HepG2 (cell line): ENCODE measurements at regions not wholly inside any gene's neighbourhood (a gene's known extent, or its start where the extent isn't known, plus 50 kb on each side); places are given as distances from the start of the nearest gene placed in this dataset.
"Not testable (repeated sequence)": the region's sequence is repeated elsewhere in the genome, so short reads cannot be mapped to it uniquely, and the experiment has no call there.

Source experiments
- CREB1 ChIP-seq, 2 experiments: fragments of 450-650 bp in 1 of 2; IDR thresholded peaks; 2 replicates each; pipeline ENCODE4 v1.6.1; 2016 to 2017; ENCODE audit warnings: control low read depth in 1 of 2, mild to moderate bottlenecking in 1 of 2, missing compliant biosample characterization in 1 of 2, missing genetic modification characterization in 1 of 2
- HDAC1 ChIP-seq: sonication (generic); formaldehyde crosslinking; IDR thresholded peaks from 2 replicates; pipeline ENCODE4 v1.5.1; 2020; ENCODE audit warnings: mild to moderate bottlenecking, missing genetic modification reagents
- KMT2A ChIP-seq: sonication (generic); formaldehyde crosslinking; IDR thresholded peaks from 2 replicates; pipeline ENCODE4 v1.4.0; 2020; ENCODE audit warnings: missing genetic modification reagents
- MED1 ChIP-seq: sonication (generic); formaldehyde crosslinking; IDR thresholded peaks from 2 replicates; pipeline ENCODE4 v1.4.0; 2020; ENCODE audit warnings: missing genetic modification reagents
- NR2F6 ChIP-seq, 2 experiments: IDR thresholded peaks; 2 replicates each; pipeline ENCODE4 v1.6.1; 2016; ENCODE audit warnings: antibody characterized with exemption in 1 of 2, mild to moderate bottlenecking in 1 of 2
- RCOR2 ChIP-seq: IDR thresholded peaks from 2 replicates; pipeline ENCODE4 v1.6.1; 2016; ENCODE audit warnings: missing biosample characterization, missing genetic modification reagents
- RELA ChIP-seq: sonication (generic); formaldehyde crosslinking; IDR thresholded peaks from 2 replicates; pipeline ENCODE4 v1.4.0; 2020; ENCODE audit warnings: missing genetic modification reagents
- RXRB ChIP-seq: IDR thresholded peaks from 2 replicates; pipeline ENCODE4 v1.6.1; 2016; ENCODE audit warnings: borderline replicate concordance, missing genetic modification reagents, missing compliant biosample characterization
- SALL1 ChIP-seq: sonication (generic); formaldehyde crosslinking; IDR thresholded peaks from 2 replicates; pipeline ENCODE4 v1.8.0; 2022; ENCODE audit warnings: mild to moderate bottlenecking, missing genetic modification reagents
- SOX5 ChIP-seq: IDR thresholded peaks from 2 replicates; pipeline ENCODE4 v1.6.1; 2016; ENCODE audit warnings: borderline replicate concordance
- YY1 ChIP-seq: IDR thresholded peaks from 2 replicates; pipeline ENCODE4 v1.6.1; 2011; ENCODE audit warnings: low read length, low read depth, moderate library complexity, mild to moderate bottlenecking; ENCODE audit not compliant: insufficient read depth, insufficient replicate concordance
- ZMYM2 ChIP-seq: sonication (generic); formaldehyde crosslinking; IDR thresholded peaks from 2 replicates; pipeline ENCODE4 v1.8.0; 2022; ENCODE audit warnings: mild to moderate bottlenecking, missing genetic modification reagents
- ZNF614 ChIP-seq: IDR thresholded peaks from 2 replicates; pipeline ENCODE4 v1.6.1; 2018; ENCODE audit warnings: missing biosample characterization, missing genetic modification reagents, inconsistent platforms, borderline replicate concordance
- ZNF883 ChIP-seq: sonication (generic); formaldehyde crosslinking; IDR thresholded peaks from 2 replicates; pipeline ENCODE4 v1.5.1; 2020; ENCODE audit warnings: mild to moderate bottlenecking, missing genetic modification reagents; ENCODE audit errors: not compliant biosample characterization
- TF ChIP-seq, protein P1 (sequence below): IDR thresholded peaks from 2 replicates; pipeline ENCODE4 v1.6.1; 2016; ENCODE audit warnings: low read depth, missing genetic modification reagents, missing compliant biosample characterization
- TF ChIP-seq, protein P2 (sequence below): sonication (generic); formaldehyde crosslinking; IDR thresholded peaks from 2 replicates; pipeline ENCODE4 v1.4.0; 2020; ENCODE audit warnings: missing genetic modification reagents
- TF ChIP-seq, protein P3 (sequence below): sonication (generic); formaldehyde crosslinking; IDR thresholded peaks from 2 replicates; pipeline ENCODE4 v1.4.0; 2020; ENCODE audit warnings: mild to moderate bottlenecking, low read depth, missing genetic modification reagents
- TF ChIP-seq, protein P4 (sequence below): sonication (generic); formaldehyde crosslinking; IDR thresholded peaks from 2 replicates; pipeline ENCODE4 v1.5.0; 2020; ENCODE audit warnings: mild to moderate bottlenecking, missing genetic modification reagents

DNA sequence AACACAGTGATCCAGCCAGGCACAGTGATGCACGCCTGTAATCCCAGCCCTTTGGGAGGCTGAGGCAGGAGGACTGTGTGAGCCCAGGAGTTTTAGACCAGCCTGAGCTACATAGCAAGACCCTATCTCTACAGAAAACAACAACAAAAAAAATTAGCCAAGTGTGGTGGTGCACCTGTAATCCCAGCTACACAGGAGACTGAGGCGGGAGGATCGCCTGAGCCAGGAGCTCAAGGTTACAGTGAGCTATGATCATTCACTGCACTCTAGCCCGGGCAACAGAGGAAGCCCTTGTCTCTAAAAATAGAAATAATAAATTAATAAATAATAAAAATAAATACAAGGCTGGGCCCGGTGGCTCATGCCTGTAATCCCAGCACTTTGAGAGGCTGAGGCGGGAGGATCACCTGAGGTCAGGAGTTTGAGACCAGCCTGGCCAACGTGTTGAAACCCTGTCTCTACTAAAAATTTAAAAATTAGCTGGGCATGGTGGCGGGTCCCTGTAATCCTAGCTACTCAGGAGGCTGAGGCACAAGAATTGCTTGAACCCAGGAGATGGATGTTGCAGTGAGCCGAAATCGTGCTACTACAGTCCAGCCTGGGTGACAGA, 75.5 kb upstream of the GRIN2A start (continued):
- TF ChIP-seq, protein P1, sequence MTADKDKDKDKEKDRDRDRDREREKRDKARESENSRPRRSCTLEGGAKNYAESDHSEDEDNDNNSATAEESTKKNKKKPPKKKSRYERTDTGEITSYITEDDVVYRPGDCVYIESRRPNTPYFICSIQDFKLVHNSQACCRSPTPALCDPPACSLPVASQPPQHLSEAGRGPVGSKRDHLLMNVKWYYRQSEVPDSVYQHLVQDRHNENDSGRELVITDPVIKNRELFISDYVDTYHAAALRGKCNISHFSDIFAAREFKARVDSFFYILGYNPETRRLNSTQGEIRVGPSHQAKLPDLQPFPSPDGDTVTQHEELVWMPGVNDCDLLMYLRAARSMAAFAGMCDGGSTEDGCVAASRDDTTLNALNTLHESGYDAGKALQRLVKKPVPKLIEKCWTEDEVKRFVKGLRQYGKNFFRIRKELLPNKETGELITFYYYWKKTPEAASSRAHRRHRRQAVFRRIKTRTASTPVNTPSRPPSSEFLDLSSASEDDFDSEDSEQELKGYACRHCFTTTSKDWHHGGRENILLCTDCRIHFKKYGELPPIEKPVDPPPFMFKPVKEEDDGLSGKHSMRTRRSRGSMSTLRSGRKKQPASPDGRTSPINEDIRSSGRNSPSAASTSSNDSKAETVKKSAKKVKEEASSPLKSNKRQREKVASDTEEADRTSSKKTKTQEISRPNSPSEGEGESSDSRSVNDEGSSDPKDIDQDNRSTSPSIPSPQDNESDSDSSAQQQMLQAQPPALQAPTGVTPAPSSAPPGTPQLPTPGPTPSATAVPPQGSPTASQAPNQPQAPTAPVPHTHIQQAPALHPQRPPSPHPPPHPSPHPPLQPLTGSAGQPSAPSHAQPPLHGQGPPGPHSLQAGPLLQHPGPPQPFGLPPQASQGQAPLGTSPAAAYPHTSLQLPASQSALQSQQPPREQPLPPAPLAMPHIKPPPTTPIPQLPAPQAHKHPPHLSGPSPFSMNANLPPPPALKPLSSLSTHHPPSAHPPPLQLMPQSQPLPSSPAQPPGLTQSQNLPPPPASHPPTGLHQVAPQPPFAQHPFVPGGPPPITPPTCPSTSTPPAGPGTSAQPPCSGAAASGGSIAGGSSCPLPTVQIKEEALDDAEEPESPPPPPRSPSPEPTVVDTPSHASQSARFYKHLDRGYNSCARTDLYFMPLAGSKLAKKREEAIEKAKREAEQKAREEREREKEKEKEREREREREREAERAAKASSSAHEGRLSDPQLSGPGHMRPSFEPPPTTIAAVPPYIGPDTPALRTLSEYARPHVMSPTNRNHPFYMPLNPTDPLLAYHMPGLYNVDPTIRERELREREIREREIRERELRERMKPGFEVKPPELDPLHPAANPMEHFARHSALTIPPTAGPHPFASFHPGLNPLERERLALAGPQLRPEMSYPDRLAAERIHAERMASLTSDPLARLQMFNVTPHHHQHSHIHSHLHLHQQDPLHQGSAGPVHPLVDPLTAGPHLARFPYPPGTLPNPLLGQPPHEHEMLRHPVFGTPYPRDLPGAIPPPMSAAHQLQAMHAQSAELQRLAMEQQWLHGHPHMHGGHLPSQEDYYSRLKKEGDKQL (CRISPR knock-in tag), result 0 out of 2 replicates have a peak, but pooled peaks have one; percentile 18
- TF ChIP-seq ZNF883 (peak; percentile 60), HDAC1 (CRISPR knock-in tag) (0 out of 2 replicates have a peak, but pooled peaks have one; percentile 0), NR2F6 (IDR thresholded peaks at IDR 0.05) (peak; percentile 35), NR2F6 (CRISPR knock-in tag; IDR thresholded peaks at IDR 0.05) (peak; percentile 58), CREB1 (CRISPR knock-in tag; IDR thresholded peaks at IDR 0.05) (0 out of 2 replicates have a peak, but pooled peaks have one; percentile 1), YY1 (peak; percentile 8), KMT2A (CRISPR knock-in tag) (peak; percentile 17; the same call in 1 of the 2 replicates), ZMYM2 (CRISPR knock-in tag) (peak; percentile 93), SOX5 (peak; percentile 48), MED1 (CRISPR knock-in tag) (0 out of 2 replicates have a peak, but pooled peaks have one; percentile 10), SALL1 (peak; percentile 81), RXRB (CRISPR knock-in tag) (peak; percentile 74), RELA (0 out of 2 replicates have a peak, but pooled peaks have one; percentile 64), ZNF614 (CRISPR knock-in tag) (0 out of 2 replicates have a peak, but pooled peaks have one; percentile 11), RCOR2 (0 out of 2 replicates have a peak, but pooled peaks have one; percentile 32)
- not testable (repeated sequence) for TF ChIP-seq CREB1 (IDR thresholded peaks at IDR 0.05)
- TF ChIP-seq, protein P2, sequence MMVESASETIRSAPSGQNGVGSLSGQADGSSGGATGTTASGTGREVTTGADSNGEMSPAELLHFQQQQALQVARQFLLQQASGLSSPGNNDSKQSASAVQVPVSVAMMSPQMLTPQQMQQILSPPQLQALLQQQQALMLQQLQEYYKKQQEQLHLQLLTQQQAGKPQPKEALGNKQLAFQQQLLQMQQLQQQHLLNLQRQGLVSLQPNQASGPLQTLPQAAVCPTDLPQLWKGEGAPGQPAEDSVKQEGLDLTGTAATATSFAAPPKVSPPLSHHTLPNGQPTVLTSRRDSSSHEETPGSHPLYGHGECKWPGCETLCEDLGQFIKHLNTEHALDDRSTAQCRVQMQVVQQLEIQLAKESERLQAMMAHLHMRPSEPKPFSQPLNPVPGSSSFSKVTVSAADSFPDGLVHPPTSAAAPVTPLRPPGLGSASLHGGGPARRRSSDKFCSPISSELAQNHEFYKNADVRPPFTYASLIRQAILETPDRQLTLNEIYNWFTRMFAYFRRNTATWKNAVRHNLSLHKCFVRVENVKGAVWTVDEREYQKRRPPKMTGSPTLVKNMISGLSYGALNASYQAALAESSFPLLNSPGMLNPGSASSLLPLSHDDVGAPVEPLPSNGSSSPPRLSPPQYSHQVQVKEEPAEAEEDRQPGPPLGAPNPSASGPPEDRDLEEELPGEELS (CRISPR knock-in tag), result peak; percentile 36; the same call in 1 of the 2 replicates
- TF ChIP-seq, protein P3, sequence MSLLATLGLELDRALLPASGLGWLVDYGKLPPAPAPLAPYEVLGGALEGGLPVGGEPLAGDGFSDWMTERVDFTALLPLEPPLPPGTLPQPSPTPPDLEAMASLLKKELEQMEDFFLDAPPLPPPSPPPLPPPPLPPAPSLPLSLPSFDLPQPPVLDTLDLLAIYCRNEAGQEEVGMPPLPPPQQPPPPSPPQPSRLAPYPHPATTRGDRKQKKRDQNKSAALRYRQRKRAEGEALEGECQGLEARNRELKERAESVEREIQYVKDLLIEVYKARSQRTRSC (CRISPR knock-in tag), result 0 out of 2 replicates have a peak, but pooled peaks have one; percentile 12
- TF ChIP-seq, protein P4, sequence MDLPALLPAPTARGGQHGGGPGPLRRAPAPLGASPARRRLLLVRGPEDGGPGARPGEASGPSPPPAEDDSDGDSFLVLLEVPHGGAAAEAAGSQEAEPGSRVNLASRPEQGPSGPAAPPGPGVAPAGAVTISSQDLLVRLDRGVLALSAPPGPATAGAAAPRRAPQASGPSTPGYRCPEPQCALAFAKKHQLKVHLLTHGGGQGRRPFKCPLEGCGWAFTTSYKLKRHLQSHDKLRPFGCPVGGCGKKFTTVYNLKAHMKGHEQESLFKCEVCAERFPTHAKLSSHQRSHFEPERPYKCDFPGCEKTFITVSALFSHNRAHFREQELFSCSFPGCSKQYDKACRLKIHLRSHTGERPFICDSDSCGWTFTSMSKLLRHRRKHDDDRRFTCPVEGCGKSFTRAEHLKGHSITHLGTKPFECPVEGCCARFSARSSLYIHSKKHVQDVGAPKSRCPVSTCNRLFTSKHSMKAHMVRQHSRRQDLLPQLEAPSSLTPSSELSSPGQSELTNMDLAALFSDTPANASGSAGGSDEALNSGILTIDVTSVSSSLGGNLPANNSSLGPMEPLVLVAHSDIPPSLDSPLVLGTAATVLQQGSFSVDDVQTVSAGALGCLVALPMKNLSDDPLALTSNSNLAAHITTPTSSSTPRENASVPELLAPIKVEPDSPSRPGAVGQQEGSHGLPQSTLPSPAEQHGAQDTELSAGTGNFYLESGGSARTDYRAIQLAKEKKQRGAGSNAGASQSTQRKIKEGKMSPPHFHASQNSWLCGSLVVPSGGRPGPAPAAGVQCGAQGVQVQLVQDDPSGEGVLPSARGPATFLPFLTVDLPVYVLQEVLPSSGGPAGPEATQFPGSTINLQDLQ, result 0 out of 2 replicates have a peak, but pooled peaks have one; percentile 21
